ENCODE measurements at regions not wholly inside any gene's neighbourhood (a gene's known extent, or its start where the extent isn't known, plus 50 kb on each side); places are given as distances from the start of the nearest gene placed in this dataset.

DNA sequence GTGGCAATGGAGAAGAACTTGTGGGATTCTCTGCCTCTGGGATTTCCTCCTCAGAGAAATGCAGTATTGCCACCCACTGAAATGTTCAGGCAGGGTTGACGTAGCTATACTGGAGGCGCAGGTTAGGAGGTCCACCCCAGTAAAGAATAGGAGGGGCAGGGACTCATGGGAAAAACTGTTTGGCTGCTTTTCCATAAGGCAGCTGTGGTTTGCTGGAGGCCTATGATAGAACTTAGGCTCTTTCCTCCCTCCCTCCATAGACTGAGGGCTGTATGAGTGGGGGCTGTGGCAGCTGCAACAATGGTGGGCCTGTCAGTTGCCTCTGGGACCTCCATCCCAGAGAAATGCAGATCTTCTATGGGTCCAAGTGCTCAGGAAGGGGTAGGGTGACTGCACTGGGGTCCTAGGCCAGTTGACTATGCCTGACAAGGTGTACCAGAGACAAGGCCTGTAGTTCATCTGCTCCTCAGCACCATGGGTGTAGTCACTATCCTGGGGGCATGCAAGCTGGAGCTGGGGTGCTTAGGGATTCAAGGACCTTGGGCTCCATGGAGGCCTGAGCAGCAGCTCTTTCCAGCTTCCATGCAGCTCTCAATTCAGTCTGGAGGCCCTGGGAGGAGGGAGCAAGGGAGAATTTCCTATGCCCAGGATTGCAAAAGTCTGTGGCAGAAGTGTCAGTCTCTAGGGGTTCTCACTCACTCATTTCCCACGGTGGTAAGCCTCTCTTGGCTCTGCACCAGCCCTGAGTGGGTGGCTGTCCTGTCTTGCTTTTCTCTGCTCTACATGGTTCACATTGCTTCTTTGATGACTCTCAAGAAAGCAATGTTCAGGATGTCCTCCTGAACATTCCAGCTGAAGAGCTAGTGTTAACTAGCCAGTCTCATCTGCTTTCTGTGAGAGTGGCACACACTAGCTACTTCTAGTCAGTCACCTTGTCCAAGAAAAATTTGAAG lies 353.0 kb downstream of the IDS start:
- no peaks in the 10 kb centered on the region for H3K36me3 ChIP-seq
- 56% methylated on average over 3 of the region's 3 CpGs; no CpG with 5 or more reads in 1 of the 2 donors for WGBS, 2 donors
- H3K9me3 ChIP-seq = no peaks in the 10 kb centered on the region
- no peaks in the 10 kb centered on the region for H3K27me3 ChIP-seq
- TF ChIP-seq POLR2A (IDR thresholded peaks at IDR 0.05) = no peak
- TF ChIP-seq, protein P1, sequence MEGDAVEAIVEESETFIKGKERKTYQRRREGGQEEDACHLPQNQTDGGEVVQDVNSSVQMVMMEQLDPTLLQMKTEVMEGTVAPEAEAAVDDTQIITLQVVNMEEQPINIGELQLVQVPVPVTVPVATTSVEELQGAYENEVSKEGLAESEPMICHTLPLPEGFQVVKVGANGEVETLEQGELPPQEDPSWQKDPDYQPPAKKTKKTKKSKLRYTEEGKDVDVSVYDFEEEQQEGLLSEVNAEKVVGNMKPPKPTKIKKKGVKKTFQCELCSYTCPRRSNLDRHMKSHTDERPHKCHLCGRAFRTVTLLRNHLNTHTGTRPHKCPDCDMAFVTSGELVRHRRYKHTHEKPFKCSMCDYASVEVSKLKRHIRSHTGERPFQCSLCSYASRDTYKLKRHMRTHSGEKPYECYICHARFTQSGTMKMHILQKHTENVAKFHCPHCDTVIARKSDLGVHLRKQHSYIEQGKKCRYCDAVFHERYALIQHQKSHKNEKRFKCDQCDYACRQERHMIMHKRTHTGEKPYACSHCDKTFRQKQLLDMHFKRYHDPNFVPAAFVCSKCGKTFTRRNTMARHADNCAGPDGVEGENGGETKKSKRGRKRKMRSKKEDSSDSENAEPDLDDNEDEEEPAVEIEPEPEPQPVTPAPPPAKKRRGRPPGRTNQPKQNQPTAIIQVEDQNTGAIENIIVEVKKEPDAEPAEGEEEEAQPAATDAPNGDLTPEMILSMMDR (IDR thresholded peaks at IDR 0.05) = no peak
- H3K4me3 ChIP-seq = no peak overlapping the region
- H3K27ac ChIP-seq = no peak overlapping the region
- DNase-seq = no peak
- intact Hi-C loops (cut with DNase I) = no loop called here
- H3K4me1 ChIP-seq = no peaks in the 10 kb centered on the region

DNA sequence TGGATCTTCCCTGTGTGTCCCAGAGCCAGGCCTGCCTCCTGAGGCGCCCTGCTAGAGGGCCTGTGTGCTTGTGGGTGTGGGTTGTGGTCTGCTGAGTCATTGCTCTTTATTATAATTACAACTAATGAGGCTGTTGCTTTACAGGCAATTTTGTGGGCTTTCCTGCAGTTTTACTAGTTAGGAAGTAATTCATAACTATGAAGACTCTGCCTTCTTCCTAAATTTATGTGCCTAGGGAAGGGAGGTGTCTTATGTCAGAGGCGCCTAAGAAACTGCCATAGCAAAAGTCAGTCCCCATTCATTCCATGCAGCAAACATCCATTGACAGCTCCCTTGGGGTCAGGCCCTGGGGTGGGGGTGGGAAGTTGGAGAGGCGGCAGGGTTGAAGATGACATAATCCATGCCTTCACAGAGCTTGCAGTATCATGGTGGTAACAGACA lies 359.2 kb downstream of the IDS start:
- no peak for DNase-seq
- intact Hi-C loops (cut with DNase I) = no loop called here
- 75% methylated on average over 3 of the region's 3 CpGs; no CpG with 5 or more reads in 1 of the 2 donors for WGBS, 2 donors
- Histone ChIP-seq H3K27me3 (no peaks in the 10 kb centered on the region), H3K4me3 (no peak overlapping the region), H3K27ac (no peak overlapping the region), H3K36me3 (no peaks in the 10 kb centered on the region), H3K9me3 (no peaks in the 10 kb centered on the region), H3K4me1 (no peaks in the 10 kb centered on the region)
- TF ChIP-seq POLR2A (IDR thresholded peaks at IDR 0.05) = no peak
- TF ChIP-seq, protein P1 (IDR thresholded peaks at IDR 0.05) = no peak

DNA sequence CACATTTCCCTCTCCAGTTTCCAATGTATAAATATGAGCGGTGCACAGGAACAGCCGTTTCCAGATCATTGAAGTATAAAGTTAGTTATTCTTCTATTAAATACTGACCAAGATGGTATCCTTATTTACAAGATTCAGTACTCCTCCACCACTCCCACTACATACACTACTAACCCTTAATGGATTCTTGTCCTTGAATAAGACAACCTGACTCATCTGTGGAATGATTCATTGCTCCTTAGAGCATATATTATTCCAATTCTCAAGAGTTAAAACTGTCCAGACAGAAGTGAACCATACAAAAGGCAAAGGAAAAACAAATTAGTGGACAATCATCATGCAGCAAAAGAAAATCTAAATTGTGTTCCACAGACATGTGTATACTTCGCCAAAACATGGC lies 373.3 kb downstream of the IDS start:
- TF ChIP-seq POLR2A (IDR thresholded peaks at IDR 0.05) = no peak
- TF ChIP-seq, protein P1 (IDR thresholded peaks at IDR 0.05) = no peak
- WGBS, 2 donors = 48 to 72% methylated on average over 3 of the region's 3 CpGs

DNA sequence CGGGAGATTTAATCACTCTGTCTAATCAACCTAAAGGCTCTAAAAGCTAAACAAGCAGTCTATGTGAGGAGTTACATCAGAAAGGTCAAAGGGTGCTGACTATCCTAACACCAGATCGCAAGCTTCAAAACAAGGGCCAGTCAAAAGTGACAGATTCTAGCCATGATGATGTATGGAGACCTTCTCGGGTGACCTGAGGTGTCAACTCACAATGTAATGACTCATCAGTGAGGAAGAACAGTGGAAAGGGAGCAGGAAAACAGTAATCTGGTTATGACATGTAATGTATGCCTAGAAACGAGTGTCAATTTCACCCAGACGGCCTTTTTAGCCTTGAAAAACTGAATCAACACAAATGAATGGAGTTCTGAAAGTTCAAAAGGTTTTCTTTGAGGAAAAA lies 375.3 kb downstream of the IDS start:
- TF ChIP-seq POLR2A (IDR thresholded peaks at IDR 0.05) = no peak
- TF ChIP-seq, protein P1 (IDR thresholded peaks at IDR 0.05) = no peak
- intact Hi-C loops (cut with DNase I) = no loop called here
- WGBS, 2 donors = 25 to 34% methylated on average over 5 of the region's 5 CpGs

More for the DNA sequence above, 373.3 kb downstream of the IDS start:
- Histone ChIP-seq H3K4me1 (no peaks in the 10 kb centered on the region), H3K27me3 (no peaks in the 10 kb centered on the region), H3K27ac (no peak overlapping the region), H3K4me3 (no peak overlapping the region), H3K36me3 (no peaks in the 10 kb centered on the region), H3K9me3 (no peaks in the 10 kb centered on the region)
- no peak for DNase-seq
- intact Hi-C loops (cut with DNase I) = no loop called here

DNA sequence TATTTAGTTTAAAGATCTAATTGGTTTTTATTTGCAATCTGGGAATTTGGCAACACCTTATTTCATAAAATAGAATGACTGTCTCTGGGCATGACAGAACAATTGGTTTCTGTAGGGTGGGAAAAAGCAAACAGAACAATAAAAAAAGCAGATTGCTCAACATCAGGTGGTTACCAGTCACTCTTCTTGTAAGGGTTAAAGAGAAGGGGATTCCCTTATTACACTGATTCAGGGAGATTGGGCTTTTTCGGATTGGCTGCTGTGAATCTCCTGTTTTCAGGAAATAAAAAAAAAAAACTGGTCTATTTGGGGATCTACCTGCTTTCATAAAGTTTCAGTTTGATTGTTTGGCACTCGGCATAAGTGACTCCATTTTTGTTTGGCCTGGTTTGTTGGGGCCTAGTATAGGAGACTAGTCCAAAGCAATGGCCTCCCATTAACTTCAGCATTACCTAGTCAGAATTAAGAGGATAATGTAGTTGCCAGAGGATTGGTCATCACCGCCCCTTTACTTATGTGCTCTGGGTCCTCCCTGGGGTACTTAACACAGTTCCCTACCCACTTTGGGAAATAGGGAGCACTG lies 380.5 kb downstream of the IDS start:
- intact Hi-C loops (cut with DNase I) = no loop called here
- no peaks in the 10 kb centered on the region for H3K27me3 ChIP-seq
- H3K4me1 ChIP-seq = no peaks in the 10 kb centered on the region
- WGBS, 2 donors = 57 to 58% methylated on average over 2 to 3 of the region's 3 CpGs
- no peak overlapping the region for H3K4me3 ChIP-seq
- H3K27ac ChIP-seq = no peak overlapping the region
- no peak for TF ChIP-seq POLR2A (IDR thresholded peaks at IDR 0.05)
- H3K36me3 ChIP-seq = no peaks in the 10 kb centered on the region
- no peak for DNase-seq
- H3K9me3 ChIP-seq = no peaks in the 10 kb centered on the region

More for the DNA sequence above, 375.3 kb downstream of the IDS start:
- Histone ChIP-seq H3K4me3 (no peak overlapping the region), H3K4me1 (no peaks in the 10 kb centered on the region), H3K36me3 (no peaks in the 10 kb centered on the region), H3K27me3 (no peaks in the 10 kb centered on the region), H3K9me3 (no peaks in the 10 kb centered on the region), H3K27ac (no peak overlapping the region)
- DNase-seq = no peak

All from esophagus squamous epithelium (tissue), 5 donors.